Activated CD8-positive, alpha-beta memory T cell treated with anti-CD3 and anti-CD28 coated beads for 24 hours (primary cell): ENCODE measurements at regions not wholly inside any gene's neighbourhood (a gene's known extent, or its start where the extent isn't known, plus 50 kb on each side); places are given as distances from the start of the nearest gene placed in this dataset.
"Not testable (repeated sequence)": the region's sequence is repeated elsewhere in the genome, so short reads cannot be mapped to it uniquely, and the experiment has no call there.

ENCODE experiments used
- DNase-seq: peaks from one replicate; pipeline ENCODE4 v3.0.0-alpha.2; 2020

- DNase-seq, result no peak
Measured at GRCh38 chr2:16948710-16949109, 283.1 kb upstream of the CYRIA start.

DNA sequence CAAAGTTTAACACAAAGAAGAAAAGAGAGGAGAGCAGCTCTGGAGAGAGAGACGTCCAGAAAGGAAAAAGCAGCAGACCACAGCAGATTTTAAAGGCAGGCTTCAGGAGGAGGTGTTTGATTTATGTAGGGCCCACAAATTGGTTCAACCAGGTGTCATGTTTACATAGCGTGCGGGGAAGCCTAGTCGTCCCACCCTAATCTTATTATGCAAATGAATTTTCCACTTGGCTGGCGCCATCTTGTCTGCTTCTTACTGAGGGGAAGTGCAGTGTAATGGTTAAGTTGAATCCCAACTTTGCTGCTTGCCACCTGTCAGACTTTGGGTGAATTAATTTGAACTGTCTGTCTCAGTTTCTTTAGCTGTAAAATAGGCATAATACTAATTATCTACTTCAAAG is 282.4 kb upstream of the CYRIA start:
- DNase-seq, result no peak

DNA sequence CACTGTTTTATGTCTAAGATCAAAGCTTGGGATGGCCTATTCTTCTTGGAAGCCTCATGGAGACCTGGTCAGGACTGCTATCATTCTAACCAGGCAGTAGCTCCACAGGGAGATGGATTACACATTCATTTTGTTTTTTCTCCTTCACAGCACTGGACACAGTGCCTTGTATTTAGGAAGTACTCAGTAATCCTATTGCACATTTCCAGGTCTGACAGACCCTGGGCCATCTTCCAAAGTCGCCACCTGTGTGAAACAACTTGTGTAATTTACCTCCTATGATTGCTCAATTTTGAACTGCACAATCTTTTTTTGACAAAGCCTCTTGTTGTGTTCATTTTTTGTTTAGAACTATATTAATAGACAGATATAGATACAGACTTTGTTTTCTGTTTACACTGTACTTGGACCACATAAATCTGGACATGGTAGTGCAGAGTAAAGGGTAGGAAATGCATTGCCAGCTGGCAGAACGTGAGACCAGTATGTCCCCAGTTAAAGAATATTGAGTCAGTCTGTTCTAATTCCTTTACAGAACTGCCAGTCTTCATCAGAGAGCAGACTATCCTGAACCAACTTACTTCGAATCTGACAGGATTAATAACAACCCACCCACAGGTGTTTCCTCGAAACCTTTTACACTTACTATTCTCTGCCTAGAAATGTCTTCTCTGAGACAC is 277.8 kb upstream of the CYRIA start:
- no peak for DNase-seq

DNA sequence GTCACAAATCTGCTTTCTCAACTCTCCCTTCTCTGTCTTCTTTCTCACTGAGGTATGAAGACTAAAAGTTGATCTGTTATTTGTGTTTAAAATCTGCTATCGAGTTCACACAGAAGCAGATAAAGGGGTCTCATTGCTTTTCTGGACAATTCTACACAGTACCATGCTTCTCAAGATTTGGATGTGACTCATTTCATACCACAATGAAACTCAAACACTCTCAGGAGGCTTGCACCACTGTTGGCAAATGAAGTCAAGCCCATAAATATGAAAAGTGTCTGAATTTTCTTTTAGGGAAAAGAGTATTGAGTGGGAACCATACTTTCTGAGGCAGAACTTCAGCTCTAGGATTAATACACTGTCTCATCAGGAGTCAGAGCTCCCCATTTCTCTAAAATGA is 274.6 kb upstream of the CYRIA start:
- no peak for DNase-seq

GRCh38 chr2:16939771-16940170 is 274.1 kb upstream of the CYRIA start:
- no peak for DNase-seq

GRCh38 chr2:16933355-16933754 is 267.7 kb upstream of the CYRIA start:
- DNase-seq, result no peak

- DNase-seq, result no peak
Measured at GRCh38 chr2:16932826-16933225, 267.2 kb upstream of the CYRIA start.

GRCh38 chr2:16931441-16931840 is 265.8 kb upstream of the CYRIA start:
- no peak for DNase-seq

- no peak for DNase-seq
Measured at GRCh38 chr2:16927398-16927797, 261.8 kb upstream of the CYRIA start.

DNA sequence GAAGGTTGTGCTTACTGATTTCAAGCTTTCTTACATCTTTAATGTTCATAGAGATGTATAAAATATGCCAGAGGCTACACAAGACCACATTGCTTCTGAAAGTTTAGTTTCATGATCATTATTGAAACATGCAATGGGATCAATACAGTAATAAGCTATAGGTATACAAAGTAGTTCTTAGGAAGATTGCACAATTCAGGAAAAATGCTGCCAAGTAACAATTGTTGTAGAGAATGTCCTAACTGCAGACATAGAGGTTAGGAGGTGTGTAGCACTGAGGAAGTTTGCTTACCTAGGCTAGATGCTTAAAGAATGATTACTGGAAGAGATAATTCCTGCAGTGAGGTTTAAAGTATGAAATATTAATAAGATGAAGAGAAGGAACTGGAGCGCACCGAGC is 259.5 kb upstream of the CYRIA start:
- no peak for DNase-seq

DNA sequence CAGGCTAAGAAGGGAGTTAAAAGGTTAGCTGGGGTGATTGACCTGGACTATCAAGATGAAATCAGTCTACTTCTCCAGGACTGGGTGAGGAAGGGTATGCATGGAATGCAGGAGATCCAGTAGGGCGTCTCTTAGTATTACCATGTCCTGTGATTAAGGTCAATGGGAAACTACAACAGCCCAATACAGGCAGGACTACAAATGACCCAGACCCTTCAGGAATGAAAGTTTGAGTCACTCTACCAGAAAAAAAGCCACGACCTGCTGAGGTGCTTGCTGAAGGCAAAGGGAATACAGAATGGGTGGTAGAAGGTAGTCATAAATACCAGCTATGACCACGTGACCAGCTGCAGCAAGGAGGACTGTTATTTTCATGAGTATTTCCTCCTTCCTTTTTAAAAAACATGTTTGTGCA is 249.7 kb upstream of the CYRIA start:
- DNase-seq, result not testable (repeated sequence)

DNA sequence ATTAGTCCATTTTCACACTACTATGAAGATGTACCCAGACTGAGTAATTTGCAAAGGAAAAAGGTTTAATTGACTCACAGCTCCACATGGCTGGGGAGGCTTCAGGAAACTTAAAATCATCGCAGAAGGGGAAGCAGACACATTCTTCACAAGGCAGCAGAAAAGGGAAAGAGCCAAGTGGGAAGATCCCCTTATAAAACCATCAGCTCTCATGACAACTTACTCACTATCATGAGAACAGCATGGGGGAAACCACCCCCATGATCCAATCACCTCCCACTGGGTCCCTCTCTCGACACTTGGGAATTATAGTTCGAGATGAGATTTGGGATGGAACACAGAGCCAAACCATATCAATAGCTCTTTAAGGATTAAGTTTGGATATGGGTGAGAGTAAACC is 246.1 kb upstream of the CYRIA start:
- no peak for DNase-seq

DNA sequence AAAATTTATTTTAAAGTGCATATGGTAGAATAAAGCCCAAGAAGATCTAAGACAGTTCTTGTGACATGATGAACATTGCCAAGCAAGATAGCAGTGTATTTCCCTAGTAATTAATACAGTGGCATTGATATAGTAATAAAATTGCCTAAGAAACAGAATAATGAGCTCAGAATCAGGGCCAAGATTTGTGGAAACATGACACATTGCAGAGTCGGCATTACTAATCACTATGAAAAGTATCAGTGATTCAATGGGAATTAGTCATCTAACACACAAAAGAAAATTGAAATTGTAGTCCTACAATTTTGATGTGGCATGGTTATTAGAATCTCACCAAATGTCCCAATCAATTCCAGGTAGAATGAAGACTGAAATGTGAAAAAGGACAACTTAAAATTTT is 243.0 kb upstream of the CYRIA start:
- no peak for DNase-seq

GRCh38 chr2:16907645-16908282 is 242.1 kb upstream of the CYRIA start:
- no peak for DNase-seq

- DNase-seq, result not testable (repeated sequence)
Measured at GRCh38 chr2:16905325-16905724, 239.7 kb upstream of the CYRIA start.

- no peak for DNase-seq
Measured at GRCh38 chr2:16900405-16901025, 234.9 kb upstream of the CYRIA start.

DNA sequence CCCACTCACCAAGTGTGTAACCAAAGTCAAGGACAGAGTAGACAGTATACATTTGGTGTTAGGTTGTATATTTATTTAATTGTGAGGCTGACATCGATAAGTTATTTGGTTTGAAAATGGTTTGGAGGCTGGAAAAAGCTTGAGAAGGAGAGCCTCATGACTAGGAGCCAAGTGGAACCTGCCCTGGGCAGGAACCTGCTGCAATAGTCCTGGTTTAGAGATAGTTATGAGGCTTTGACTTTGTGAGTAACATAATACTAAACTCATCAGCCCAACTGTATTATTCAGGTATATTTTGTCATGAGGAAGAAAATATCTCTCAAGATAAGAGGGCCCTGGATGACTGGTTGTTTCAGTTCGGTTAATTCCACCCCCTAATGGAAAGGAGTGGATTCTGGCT is 234.3 kb upstream of the CYRIA start:
- DNase-seq, result no peak

GRCh38 chr2:16890081-16890480 is 224.4 kb upstream of the CYRIA start:
- no peak for DNase-seq

DNA sequence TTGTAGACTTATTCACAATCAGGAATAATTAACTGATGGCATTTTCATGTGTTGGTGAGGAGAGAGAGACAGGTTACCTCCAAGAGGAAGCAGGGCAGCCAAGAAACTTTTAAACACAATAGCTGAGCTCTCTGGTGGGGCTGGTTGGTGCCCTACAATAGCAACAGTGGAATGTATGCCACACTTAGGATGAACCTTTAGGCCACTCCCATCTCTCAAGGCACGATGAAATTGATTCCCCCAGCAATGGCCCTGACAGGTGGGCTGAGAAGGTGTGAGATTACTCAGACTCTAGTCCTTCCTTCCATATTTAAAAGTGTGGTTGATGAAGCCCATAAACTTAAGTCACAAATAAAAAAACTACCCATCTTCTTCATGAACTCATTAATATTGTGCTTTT is 219.4 kb upstream of the CYRIA start:
- no peak for DNase-seq

DNA sequence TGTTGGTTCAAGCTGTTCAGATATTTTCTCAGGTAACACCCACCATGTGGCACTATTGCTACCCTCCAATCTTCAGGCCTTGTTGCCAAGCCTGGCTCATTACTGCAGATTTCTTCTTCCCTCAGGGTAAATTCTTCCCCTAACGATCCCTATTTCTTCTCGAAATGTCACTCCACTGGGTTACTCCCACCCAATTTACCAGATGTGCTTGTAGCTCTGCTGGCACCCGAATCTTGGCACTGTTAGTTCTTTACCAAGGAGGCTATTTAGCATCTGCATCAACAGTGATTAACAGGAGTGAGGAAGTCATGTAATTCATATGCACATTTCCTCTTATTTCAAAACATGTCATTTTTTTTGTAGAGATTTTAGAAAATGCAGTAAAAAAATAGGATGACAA is 217.1 kb upstream of the CYRIA start:
- no peak for DNase-seq

- DNase-seq, result no peak
Measured at GRCh38 chr2:16881122-16881521, 215.5 kb upstream of the CYRIA start.

DNA sequence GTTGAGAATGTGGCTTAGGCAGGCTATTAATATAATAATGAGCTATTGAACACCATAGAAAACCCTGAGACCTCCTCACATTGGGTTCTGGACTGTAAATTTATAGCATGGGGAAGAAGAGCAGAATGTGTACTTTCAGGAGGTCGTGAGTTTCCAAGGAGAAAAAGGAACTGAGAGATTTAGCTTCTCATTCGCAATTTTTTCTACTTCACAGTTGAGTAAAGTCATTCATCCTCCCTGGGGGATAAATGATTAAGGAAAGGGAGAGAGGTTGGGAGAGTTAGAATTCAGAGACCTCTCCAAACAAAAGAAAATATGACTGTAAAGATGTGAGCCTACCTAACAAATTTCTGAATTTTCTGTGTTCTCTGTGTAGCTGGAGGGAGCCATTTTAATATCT is 205.8 kb upstream of the CYRIA start:
- no peak for DNase-seq

DNA sequence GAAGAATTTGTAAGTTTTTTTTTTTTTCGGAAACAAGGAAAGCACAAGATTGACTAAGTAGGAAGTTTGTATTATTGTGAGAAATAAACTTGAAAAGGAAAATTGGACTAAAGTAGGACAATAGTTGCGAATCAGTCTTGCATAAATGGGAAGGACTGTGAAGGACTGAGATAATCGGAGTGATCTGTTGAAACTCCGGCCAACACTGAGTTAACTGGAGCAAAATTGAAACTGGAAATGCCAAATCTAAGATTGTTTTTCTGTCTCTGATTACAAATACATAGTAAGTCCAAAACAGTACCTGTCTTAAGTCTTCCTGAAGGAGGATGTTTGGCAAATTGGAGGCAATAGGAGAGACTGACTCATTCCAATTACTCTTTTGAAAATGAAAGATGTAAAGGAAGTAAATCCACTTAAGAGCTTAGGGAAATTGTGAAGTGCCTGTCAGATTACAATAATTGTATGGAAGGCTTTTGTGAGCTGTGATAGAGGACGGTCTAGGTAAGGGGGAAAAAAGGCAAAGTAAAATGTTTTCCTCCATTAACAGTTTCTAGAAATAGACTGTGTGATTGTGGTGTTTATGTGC is 204.9 kb upstream of the CYRIA start:
- DNase-seq, result no peak

DNA sequence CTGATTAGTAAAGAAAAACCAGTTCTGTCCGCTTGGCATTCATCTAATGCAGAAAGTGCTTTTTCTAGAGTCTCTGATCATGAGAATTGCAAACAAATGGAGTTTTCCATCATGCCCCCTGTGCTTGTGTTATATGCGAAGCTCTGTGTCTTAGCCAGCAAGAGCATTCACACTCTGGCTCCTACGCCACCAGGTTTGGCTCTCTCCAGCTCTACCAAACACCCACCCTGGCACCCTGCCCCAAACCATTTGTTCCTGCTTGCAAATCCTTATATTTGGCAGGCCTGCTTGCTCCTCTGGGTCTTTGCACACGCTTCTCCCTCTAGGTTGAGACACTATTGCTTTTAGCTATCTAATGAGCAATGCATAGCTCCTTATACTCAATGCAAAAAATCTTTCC is 204.1 kb upstream of the CYRIA start:
- no peak for DNase-seq
